ENCODE measurements at regions not wholly inside any gene's neighbourhood (a gene's known extent, or its start where the extent isn't known, plus 50 kb on each side); places are given as distances from the start of the nearest gene placed in this dataset.

DNA sequence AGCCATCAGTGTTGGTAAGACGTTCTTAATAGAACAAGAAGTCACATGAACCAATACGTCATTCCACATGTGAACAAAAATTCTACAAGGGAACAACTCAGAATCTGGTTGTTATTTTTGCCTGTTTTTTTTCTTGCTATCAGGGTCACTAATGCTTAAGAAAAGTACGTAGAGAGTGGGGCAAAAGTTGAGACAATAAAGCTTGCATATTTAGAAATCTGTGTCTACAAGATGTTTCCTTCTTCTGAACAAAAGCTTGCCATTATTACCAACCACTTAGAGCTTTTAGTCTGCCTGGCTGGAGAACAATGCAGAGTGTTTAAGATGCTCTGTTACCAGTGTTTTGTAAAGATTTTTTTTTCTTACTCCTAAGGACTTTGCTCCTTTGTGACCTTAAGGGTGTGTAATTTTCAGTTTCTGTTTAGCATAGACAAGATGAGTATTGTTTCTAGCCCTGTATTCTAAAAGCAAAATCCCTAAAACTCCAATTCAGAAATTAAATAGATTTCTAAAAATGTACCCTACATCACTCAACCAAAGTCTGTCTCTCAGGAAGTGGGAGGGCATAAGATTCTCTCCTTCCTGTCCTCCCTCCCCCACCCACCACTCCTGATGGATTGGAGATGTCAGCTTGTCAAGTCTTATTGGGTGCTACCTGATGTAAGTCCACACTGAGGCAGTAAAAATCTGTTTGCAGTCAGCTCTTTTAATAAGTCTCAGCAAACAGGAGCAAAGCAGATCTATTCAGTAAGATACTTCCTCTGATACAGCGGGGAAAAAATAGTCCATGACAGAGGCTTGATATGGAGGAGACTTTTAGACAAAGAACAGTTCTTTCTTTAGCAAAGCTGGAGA is 267.6 kb downstream of the GRIN2B start:
- H3K4me3 Mint-ChIP-seq = no peak overlapping the region
- no peak overlapping the region for H3K27ac ChIP-seq (ENCODE audit: low read length)
- H3K27ac Mint-ChIP-seq = no peak overlapping the region
- peaks cover 0 to 4% of the 10 kb centered on the region in 2 donors for H3K27me3 Mint-ChIP-seq
- no peaks in the 10 kb centered on the region for H3K36me3 ChIP-seq (ENCODE audit: control insufficient read depth in 2 of 2, extremely low read depth in 1 of 2, insufficient read depth in 1 of 2, low read length in 1 of 2)
- ChIA-PET POLR2A (no interaction called here), CTCF (no interaction called here)
- no peak overlapping the region for H3K4me3 ChIP-seq (ENCODE audit: control insufficient read depth in 1 of 2, extremely low read depth in 1 of 2, low read length in 1 of 2)
- no peaks in the 10 kb centered on the region for H3K27me3 ChIP-seq (replicated peaks in 1 of 2; ENCODE audit: control insufficient read depth in 2 of 2, extremely low read depth in 1 of 2, insufficient read depth in 2 of 2, low read length in 1 of 2)
- ATAC-seq (replicated peaks in 1 of 4) = no peak
- H3K4me1 Mint-ChIP-seq = no peaks in the 10 kb centered on the region
- peaks cover 0 to 2% (median 0%) of the 10 kb centered on the region in 3 donors for H3K9me3 Mint-ChIP-seq
- no peaks in the 10 kb centered on the region for H3K4me1 ChIP-seq (ENCODE audit: control insufficient read depth in 1 of 2, extremely low read depth in 1 of 2, insufficient read depth in 2 of 2, low read length in 2 of 2)
- WGBS (ENCODE audit: insufficient coverage) = no CpG with 5 or more reads among the region's 4 CpGs
- no peaks in the 10 kb centered on the region for H3K36me3 Mint-ChIP-seq
- H3K9me3 ChIP-seq = no peaks in the 10 kb centered on the region
- no peak for DNase-seq

DNA sequence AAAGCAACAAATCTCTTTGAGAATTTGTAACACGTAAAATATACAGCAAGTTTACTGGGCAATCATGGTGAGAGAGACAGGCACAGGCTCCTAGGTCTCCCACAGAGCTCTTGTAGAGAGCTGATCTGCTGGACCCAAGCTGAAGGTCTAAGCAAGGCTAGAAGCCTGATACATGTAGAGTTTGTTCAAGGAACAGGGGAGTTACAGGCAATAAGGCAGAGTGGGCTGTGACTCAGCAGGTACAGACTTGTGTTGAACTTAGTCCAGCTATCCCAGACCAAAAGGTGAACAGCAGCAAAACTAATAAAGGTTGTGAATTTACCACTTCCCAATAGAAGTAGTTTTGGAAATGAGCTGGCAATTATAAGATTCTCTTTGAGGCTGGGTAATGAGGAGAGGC is 273.6 kb downstream of the GRIN2B start:
- Histone ChIP-seq H3K4me3 (ENCODE audit: control insufficient read depth in 1 of 2, extremely low read depth in 1 of 2, low read length in 1 of 2) (no peak overlapping the region), H3K36me3 (ENCODE audit: control insufficient read depth in 2 of 2, extremely low read depth in 1 of 2, insufficient read depth in 1 of 2, low read length in 1 of 2) (no peaks in the 10 kb centered on the region), H3K4me1 (ENCODE audit: control insufficient read depth in 1 of 2, extremely low read depth in 1 of 2, insufficient read depth in 2 of 2, low read length in 2 of 2) (no peaks in the 10 kb centered on the region), H3K9me3 (no peaks in the 10 kb centered on the region), H3K27me3 (replicated peaks in 1 of 2; ENCODE audit: control insufficient read depth in 2 of 2, extremely low read depth in 1 of 2, insufficient read depth in 2 of 2, low read length in 1 of 2) (no peaks in the 10 kb centered on the region), H3K27ac (ENCODE audit: low read length) (no peak overlapping the region)
- H3K27me3 Mint-ChIP-seq = peaks cover 10 to 16% of the 10 kb centered on the region in 2 donors
- 75% methylated on average over 1 of the region's 1 CpG for WGBS (ENCODE audit: insufficient coverage)
- H3K27ac Mint-ChIP-seq = no peak overlapping the region
- no peak for ATAC-seq (replicated peaks in 1 of 4)
- H3K4me3 Mint-ChIP-seq = no peak overlapping the region
- no peaks in the 10 kb centered on the region for H3K4me1 Mint-ChIP-seq
- CTCF ChIA-PET = no interaction called here
- no peaks in the 10 kb centered on the region for H3K36me3 Mint-ChIP-seq
- POLR2A ChIA-PET = no interaction called here
- H3K9me3 Mint-ChIP-seq = peaks cover 0 to 2% (median 0%) of the 10 kb centered on the region in 3 donors
- no peak for DNase-seq

DNA sequence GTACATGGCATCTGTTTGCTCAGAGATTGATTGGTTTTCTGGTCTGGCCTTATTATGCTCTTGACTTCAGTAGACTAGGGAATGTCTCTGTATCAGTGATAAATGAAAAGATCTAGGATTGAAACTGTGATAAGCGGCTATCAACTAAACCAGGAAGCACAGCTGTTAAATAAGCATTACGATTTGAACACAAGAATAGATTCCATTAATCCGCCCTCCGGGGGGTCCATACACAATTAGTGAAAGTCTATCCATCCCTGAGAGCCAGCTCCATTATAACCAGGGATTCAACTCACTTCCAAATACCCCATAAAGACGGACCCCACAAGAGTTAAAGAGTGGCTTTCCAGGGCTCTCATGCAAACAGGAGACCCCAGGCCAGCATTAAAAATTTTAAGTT is 279.0 kb downstream of the GRIN2B start:
- WGBS (ENCODE audit: insufficient coverage) = 55% methylated on average over 4 of the region's 5 CpGs
- H3K27ac ChIP-seq (ENCODE audit: low read length) = no peak overlapping the region
- H3K9me3 Mint-ChIP-seq = no peaks in the 10 kb centered on the region
- DNase-seq (no peak), ATAC-seq (replicated peaks in 1 of 4) (no peak)
- H3K4me1 Mint-ChIP-seq = no peaks in the 10 kb centered on the region
- no peak overlapping the region for H3K4me3 ChIP-seq (ENCODE audit: control insufficient read depth in 1 of 2, extremely low read depth in 1 of 2, low read length in 1 of 2)
- H3K27me3 Mint-ChIP-seq = peaks cover 13 to 21% of the 10 kb centered on the region in 2 donors
- ChIA-PET CTCF (no interaction called here), POLR2A (no interaction called here)
- H3K36me3 Mint-ChIP-seq = no peaks in the 10 kb centered on the region
- no peaks in the 10 kb centered on the region for H3K4me1 ChIP-seq (ENCODE audit: control insufficient read depth in 1 of 2, extremely low read depth in 1 of 2, insufficient read depth in 2 of 2, low read length in 2 of 2)
- H3K4me3 Mint-ChIP-seq = no peak overlapping the region
- H3K27me3 ChIP-seq (replicated peaks in 1 of 2; ENCODE audit: control insufficient read depth in 2 of 2, extremely low read depth in 1 of 2, insufficient read depth in 2 of 2, low read length in 1 of 2) = no peaks in the 10 kb centered on the region
- no peak overlapping the region for H3K27ac Mint-ChIP-seq
- H3K36me3 ChIP-seq (ENCODE audit: control insufficient read depth in 2 of 2, extremely low read depth in 1 of 2, insufficient read depth in 1 of 2, low read length in 1 of 2) = no peaks in the 10 kb centered on the region
- no peaks in the 10 kb centered on the region for H3K9me3 ChIP-seq

DNA sequence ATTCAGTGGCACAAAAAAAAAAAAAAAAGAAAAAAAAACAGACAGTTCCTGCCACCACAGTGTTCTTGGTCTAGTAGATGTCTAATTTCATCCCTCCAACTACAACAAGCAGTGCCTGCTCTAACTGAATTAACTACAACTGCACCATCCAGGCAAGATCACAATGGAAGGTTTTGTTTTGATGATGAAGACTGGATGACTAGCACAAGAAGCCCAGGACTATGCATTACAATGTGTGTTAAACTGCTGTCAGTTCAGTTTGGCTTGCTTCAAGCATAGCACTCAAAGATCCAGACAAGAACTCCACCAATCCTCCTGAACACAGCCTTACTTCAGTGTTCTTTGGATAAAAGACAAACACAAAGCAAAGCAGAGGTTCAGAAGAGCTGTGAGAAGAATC is 279.9 kb downstream of the GRIN2B start:
- Histone ChIP-seq H3K4me3 (ENCODE audit: control insufficient read depth in 1 of 2, extremely low read depth in 1 of 2, low read length in 1 of 2) (no peak overlapping the region), H3K27ac (ENCODE audit: low read length) (no peak overlapping the region), H3K27me3 (replicated peaks in 1 of 2; ENCODE audit: control insufficient read depth in 2 of 2, extremely low read depth in 1 of 2, insufficient read depth in 2 of 2, low read length in 1 of 2) (no peaks in the 10 kb centered on the region), H3K9me3 (no peaks in the 10 kb centered on the region), H3K36me3 (ENCODE audit: control insufficient read depth in 2 of 2, extremely low read depth in 1 of 2, insufficient read depth in 1 of 2, low read length in 1 of 2) (no peaks in the 10 kb centered on the region), H3K4me1 (ENCODE audit: control insufficient read depth in 1 of 2, extremely low read depth in 1 of 2, insufficient read depth in 2 of 2, low read length in 2 of 2) (no peaks in the 10 kb centered on the region)
- no peaks in the 10 kb centered on the region for H3K9me3 Mint-ChIP-seq
- H3K4me3 Mint-ChIP-seq = no peak overlapping the region
- ATAC-seq (replicated peaks in 1 of 4) (no peak), DNase-seq (no peak)
- POLR2A ChIA-PET = no interaction called here
- H3K27ac Mint-ChIP-seq = no peak overlapping the region
- H3K36me3 Mint-ChIP-seq = no peaks in the 10 kb centered on the region
- H3K4me1 Mint-ChIP-seq = no peaks in the 10 kb centered on the region
- CTCF ChIA-PET = no interaction called here
- peaks cover 9 to 21% of the 10 kb centered on the region in 2 donors for H3K27me3 Mint-ChIP-seq

DNA sequence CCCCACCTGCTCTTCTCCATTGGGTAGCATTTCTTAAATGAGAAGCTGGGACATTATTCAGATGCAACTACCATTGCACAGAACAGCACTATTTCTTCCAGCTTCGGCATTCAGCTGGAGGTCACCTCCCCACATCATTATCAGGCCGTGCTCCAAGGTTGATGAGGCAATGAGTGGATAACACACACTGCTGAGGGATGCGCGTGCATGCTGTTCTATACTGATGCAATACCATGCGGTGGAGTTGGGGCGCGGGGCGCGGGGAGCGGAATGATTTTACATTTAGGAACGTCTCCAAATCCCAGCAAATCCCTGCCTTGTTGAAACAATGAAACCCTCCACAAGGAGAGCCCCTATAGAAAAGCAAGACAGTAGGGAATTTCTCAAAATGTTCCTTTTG is 283.4 kb downstream of the GRIN2B start:
- Mint-ChIP-seq H3K4me3 (no peak overlapping the region), H3K27me3 (peaks cover 4 to 6% of the 10 kb centered on the region in 2 donors), H3K36me3 (no peaks in the 10 kb centered on the region), H3K27ac (no peak overlapping the region), H3K9me3 (peaks cover 0 to 4% (median 0%) of the 10 kb centered on the region in 3 donors), H3K4me1 (no peaks in the 10 kb centered on the region)
- no peak overlapping the region for H3K4me3 ChIP-seq (ENCODE audit: control insufficient read depth in 1 of 2, extremely low read depth in 1 of 2, low read length in 1 of 2)
- ATAC-seq (replicated peaks in 1 of 4) (no peak), DNase-seq (no peak)
- H3K36me3 ChIP-seq (ENCODE audit: control insufficient read depth in 2 of 2, extremely low read depth in 1 of 2, insufficient read depth in 1 of 2, low read length in 1 of 2) = no peaks in the 10 kb centered on the region
- H3K27me3 ChIP-seq (replicated peaks in 1 of 2; ENCODE audit: control insufficient read depth in 2 of 2, extremely low read depth in 1 of 2, insufficient read depth in 2 of 2, low read length in 1 of 2) = no peaks in the 10 kb centered on the region
- H3K9me3 ChIP-seq = no peaks in the 10 kb centered on the region
- no peak overlapping the region for H3K27ac ChIP-seq (ENCODE audit: low read length)
- POLR2A ChIA-PET = no interaction called here
- CTCF ChIA-PET = no interaction called here
- WGBS (ENCODE audit: insufficient coverage) = 67% methylated on average over 1 of the region's 11 CpGs
- no peaks in the 10 kb centered on the region for H3K4me1 ChIP-seq (ENCODE audit: control insufficient read depth in 1 of 2, extremely low read depth in 1 of 2, insufficient read depth in 2 of 2, low read length in 2 of 2)

DNA sequence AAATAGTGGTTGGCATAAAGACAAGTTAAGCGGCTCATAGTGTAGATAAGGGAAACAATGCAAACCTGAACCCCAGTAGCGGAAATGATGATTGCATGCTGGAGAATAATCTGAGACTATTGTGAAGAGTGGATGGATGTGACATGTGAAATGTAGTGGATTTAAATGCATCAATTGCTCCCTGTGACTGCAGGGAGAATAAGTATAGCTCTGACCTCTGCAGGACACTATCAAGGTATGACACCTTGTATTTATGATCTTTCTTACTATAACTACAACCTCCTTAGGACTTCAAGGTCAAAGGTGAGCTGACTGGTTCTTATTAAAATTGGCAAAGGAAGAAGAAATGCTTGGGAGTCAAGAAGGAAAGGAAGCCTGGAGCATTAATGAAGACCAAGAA is 285.6 kb downstream of the GRIN2B start:
- 50% methylated on average over 2 of the region's 2 CpGs for WGBS (ENCODE audit: insufficient coverage)

More for the DNA sequence above, 285.6 kb downstream of the GRIN2B start:
- DNase-seq (no peak), ATAC-seq (replicated peaks in 1 of 4) (no peak)
- Histone ChIP-seq H3K4me3 (ENCODE audit: control insufficient read depth in 1 of 2, extremely low read depth in 1 of 2, low read length in 1 of 2) (no peak overlapping the region), H3K9me3 (no peaks in the 10 kb centered on the region), H3K36me3 (ENCODE audit: control insufficient read depth in 2 of 2, extremely low read depth in 1 of 2, insufficient read depth in 1 of 2, low read length in 1 of 2) (no peaks in the 10 kb centered on the region), H3K27me3 (replicated peaks in 1 of 2; ENCODE audit: control insufficient read depth in 2 of 2, extremely low read depth in 1 of 2, insufficient read depth in 2 of 2, low read length in 1 of 2) (peaks cover 0 to 2% of the 10 kb centered on the region in 2 experiments), H3K27ac (ENCODE audit: low read length) (no peak overlapping the region), H3K4me1 (ENCODE audit: control insufficient read depth in 1 of 2, extremely low read depth in 1 of 2, insufficient read depth in 2 of 2, low read length in 2 of 2) (no peaks in the 10 kb centered on the region)
- H3K4me1 Mint-ChIP-seq = no peaks in the 10 kb centered on the region
- H3K9me3 Mint-ChIP-seq = peaks cover 0 to 4% (median 0%) of the 10 kb centered on the region in 3 donors
- ChIA-PET CTCF (no interaction called here), POLR2A (no interaction called here)
- no peak overlapping the region for H3K4me3 Mint-ChIP-seq
- H3K27ac Mint-ChIP-seq = no peak overlapping the region
- peaks cover 3 to 4% of the 10 kb centered on the region in 2 donors for H3K27me3 Mint-ChIP-seq
- H3K36me3 Mint-ChIP-seq = no peaks in the 10 kb centered on the region
